GM18909 (cell line): ENCODE measurements at regions not wholly inside any gene's neighbourhood (a gene's known extent, or its start where the extent isn't known, plus 50 kb on each side); places are given as distances from the start of the nearest gene placed in this dataset.

Experiments
- ATAC-seq: cut with Tn5 transposase; IDR thresholded peaks from one replicate; pipeline ENCODE4 v1.9.1; 2021; ENCODE audit warnings: mild to moderate bottlenecking; ENCODE audit not compliant: unreplicated experiment, poor library complexity

DNA sequence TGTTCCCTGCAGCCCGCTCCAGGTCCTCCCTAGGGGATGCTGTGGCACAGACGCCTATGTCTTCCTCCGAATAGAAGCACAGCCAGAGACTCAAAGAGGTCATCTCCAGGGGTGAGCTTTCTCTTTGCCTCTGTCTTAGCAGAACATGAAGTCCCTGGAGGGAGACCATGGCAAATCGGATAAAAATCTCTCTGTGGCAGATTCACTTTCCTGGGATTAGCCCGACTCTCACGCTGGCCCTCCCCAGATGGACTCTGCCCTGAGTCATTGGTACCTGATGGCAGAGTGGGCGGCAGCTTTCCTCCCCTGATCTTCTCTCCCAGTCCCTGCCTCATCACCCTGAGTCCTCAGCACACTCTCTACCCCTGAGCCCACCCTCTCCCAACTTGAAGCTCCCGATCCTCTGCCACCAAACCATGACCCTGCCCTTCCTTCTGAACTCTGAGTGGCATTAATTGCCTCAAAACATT, 58.0 kb upstream of the CCDC167 start:
- no peak for ATAC-seq

DNA sequence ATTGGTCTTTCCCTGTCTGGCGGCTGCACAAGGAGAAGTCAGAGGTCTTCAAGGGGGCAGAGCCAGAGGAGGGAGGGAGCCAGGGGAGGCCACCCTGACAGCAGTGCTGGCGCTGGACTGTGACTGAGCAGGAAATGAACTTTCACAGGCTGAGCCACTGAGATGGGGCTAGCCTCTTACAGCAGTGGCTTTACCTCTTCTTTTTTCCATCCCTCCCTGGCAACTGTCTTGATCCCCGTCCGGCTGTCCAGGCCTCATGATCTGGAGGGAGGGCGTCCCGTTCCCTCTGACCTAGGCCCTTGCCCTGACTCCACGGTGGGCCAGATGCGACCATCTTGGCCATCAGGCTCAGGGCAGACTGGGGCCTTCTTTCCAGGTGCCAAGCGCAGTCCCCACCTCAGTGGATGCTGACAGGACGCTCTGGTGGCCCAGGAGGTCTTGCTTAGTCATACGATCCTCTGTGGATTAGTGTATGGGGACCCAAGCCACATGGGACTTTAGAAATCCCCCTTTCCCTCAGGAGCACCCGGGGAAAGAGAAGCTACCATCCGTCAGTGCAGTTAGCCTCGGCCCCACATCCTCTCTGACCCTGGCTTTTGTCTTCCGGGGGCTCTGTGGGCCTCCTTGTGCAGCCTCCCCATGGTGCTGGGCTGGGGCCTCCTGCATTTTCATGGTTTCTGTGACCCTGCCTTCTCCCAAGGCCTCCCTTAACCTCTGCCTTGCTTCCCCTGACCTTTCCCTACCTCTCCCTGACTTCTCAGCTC, 57.4 kb upstream of the CCDC167 start:
- no peak for ATAC-seq

DNA sequence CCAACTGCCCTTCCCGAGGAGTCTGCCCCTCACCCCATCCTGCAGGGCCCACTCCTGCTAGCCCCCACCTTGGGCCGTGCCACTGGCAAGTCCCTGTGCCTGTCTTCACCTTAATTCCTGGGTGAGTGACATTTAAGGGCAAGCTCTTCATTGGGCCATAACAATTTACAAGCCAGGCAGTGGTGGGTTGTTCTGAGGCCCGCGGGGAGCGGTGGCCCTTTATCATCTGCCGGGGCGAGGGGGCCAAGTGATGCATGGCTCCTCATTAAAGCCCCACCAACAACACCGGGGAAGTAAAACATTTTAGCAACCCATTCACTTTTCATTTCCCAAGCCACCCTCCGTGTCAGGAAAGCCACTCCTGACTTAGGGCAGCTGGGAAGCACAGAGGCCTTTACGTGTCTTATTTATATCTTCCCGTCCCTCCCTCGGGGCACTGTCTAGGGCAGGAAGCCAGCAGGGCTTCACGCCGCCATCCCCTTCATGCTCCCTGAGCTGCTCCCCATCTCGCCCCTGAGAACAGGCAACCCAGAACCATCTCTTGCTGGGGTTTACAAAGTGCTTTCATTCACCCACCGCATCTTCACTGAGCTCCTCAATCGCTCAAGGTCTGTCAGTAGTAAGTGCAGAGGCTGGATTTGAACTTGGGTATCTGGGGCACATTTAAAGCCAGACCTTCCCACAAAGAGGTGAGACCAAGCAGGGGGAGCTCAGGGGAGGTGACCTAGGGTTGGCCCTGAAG, 55.5 kb upstream of the CCDC167 start:
- ATAC-seq = no peak

DNA sequence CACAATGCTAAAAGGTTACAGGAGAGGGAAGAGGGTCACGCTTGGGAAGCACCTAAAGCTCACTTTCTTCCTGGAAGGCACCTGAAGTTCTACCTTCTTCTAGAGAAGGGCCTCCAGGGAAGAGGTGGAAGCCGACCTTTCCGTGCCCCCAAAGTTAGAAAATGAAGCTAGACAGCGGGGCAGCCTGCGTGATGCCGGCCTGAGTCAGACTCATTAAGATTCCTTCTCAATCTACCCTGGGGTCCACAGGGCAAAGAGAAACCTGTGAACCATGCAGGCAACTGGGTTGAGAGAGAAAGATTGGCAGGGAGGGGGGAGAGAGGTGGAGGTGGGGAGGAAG, 54.8 kb upstream of the CCDC167 start:
- no peak for ATAC-seq

DNA sequence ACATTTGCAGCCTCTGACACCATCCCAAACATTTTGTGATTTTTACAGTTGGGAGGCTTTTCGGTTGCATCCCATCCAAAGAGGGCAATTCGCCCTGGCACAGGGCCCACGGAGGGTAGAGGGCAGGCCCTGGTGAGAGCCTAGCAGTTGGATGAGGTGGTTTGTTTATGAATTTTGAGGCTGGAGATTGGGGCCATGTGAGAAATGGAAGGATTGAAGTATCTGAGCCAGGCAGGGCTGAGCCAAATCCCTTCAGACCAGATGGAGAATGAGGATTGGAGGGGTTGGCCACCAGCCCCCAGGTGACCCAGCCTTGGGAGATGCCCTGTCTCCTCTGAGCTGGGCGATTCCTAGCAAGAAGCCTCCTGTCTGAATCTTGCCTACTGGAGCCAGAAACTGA, 52.6 kb upstream of the CCDC167 start:
- no peak for ATAC-seq

DNA sequence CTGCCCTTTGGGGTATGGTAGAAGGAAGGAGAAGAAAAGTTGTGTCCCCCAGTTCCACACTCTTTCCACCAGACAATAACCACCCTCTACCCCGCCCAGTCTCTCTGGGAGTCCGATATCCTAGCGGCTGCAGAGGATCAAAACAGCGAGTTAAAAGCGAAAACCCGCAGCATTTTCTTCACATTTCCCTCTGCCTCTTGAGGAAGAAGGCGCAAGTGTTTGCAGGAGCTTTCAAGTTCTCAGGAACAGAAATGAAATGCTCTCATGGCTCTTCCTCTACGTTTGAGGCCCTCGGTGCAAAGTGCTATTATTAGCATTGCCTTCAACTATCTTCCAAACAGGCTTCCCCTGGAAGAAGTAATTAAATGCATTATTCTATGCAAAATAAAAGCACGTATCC, 52.2 kb upstream of the CCDC167 start:
- no peak for ATAC-seq

DNA sequence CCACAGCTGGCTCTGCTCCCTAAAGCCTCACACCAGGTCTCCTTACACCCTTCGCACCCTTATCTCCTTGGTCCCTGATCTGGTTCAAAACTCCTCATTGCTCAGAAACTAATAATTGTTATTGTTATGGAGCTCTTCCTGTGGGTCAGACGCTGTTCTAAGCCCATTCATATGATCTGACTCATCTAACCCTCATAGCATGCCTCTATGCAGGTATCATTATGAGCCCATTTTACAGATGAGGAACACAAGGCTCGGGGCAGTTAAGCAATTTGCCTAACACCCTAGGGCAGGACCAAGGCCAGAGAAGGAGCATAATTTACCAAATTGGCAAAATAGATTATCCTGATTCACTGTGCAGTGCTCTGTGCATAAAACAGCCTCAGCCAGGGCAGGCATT, 51.8 kb upstream of the CCDC167 start:
- no peak for ATAC-seq

DNA sequence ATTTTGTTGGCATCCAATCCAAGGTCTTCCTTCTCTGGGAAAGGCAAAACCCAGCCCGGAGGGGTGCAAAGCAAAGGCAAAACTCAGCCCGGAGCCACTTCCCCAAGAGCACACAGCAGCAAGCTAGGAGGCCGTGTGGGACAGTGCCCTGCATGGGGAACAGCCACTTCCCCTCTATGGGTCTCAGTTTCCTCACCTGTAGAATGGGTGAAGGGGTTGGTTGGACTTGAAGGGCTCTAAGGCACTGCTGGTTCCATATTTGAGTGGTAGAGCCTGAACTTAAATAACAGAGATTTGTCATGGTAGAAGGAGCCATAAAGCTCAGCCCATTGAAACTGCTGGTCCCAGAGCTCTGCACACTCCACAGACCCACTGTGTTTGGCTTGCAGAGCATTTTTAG, 51.3 kb upstream of the CCDC167 start:
- ATAC-seq = no peak

DNA sequence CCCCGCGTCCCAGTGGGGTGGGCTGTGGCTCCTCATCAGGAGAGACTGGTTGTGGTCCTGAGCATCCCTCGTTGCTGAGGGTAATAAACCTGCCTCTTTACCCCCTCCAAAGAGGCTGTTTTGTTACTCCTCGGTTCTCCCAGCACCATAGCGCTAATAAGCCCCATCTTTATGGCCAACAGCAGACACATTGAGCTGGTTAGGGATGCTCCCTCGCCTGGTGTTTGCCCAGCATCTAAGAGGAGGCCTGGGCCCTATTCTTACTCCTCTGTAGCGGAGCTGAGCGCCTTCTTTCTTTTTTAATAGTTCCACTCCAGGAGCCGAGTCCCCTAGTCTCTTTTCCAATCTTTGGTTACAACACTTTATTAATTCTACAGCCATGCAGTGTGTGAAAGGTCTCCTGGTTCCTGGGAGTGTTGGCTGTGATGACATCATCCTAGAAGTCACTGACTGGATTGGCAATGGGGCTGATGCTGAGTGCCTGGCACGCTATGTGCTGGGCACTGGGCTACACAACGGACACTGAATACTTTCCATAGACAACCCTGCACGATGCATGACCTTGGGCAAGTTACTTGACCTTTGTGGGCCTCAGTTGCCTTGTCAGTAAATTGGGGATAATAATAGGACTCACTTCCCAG, 50.6 kb upstream of the CCDC167 start:
- ATAC-seq = no peak

DNA sequence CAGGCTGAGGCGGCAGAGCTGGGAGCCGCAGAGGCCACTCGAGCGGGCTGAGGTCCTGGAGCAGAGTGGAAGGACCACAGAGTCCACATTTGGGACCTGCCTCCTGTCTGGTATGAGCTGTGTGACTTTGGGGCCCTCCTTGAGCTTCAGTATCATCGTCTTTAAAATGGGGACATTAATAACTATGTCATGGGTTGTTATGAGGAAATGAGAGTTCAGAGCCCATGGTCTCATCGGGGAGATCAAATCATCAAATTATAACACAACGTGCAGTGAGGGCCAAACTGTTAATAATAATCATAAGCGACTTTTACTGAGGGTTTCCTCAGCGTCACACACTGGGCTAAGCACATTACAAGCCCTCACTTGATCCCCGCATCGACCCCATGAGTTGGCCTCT, 49.9 kb upstream of the CCDC167 start:
- no peak for ATAC-seq
